Osteocyte (in vitro differentiated cells): ENCODE measurements at regions not wholly inside any gene's neighbourhood (a gene's known extent, or its start where the extent isn't known, plus 50 kb on each side); places are given as distances from the start of the nearest gene placed in this dataset.

Experiments
- DNase-seq: peaks from one replicate; pipeline ENCODE4 v3.0.0; 2021; ENCODE audit warnings: mixed read lengths; ENCODE audit not compliant: unreplicated experiment; ENCODE audit errors: extremely low spot score
- H3K27ac Mint-ChIP-seq: one replicate; pipeline ENCODE4 v1.8.0; 2021; ENCODE audit warnings: mild to moderate bottlenecking, mixed read lengths; ENCODE audit not compliant: unreplicated experiment
- H3K27me3 Mint-ChIP-seq: one replicate; pipeline ENCODE4 v1.8.0; 2021; ENCODE audit warnings: mixed read lengths; ENCODE audit not compliant: unreplicated experiment
- H3K36me3 Mint-ChIP-seq: one replicate; pipeline ENCODE4 v1.8.0; 2021; ENCODE audit warnings: mixed read lengths; ENCODE audit not compliant: unreplicated experiment
- H3K4me1 Mint-ChIP-seq: one replicate; pipeline ENCODE4 v1.8.0; 2021; ENCODE audit warnings: mixed read lengths; ENCODE audit not compliant: unreplicated experiment
- H3K4me3 Mint-ChIP-seq: one replicate; pipeline ENCODE4 v1.8.0; 2021; ENCODE audit warnings: mild to moderate bottlenecking, moderate library complexity, mixed read lengths; ENCODE audit not compliant: unreplicated experiment
- H3K9me3 Mint-ChIP-seq: one replicate; pipeline ENCODE4 v1.8.0; 2021; ENCODE audit warnings: mixed read lengths; ENCODE audit not compliant: unreplicated experiment
- CTCF ChIP-seq: fragments of 200-600 bp; sonication (generic); IDR thresholded peaks from 2 replicates; pipeline ENCODE4 v1.5.0; 2021; ENCODE audit warnings: antibody characterized with exemption, mild to moderate bottlenecking, moderate library complexity

GRCh38 chr1:8158995-8159394 lies 132.9 kb upstream of the ERRFI1 start:
- no peaks in the 10 kb centered on the region for H3K27me3 Mint-ChIP-seq
- no peak overlapping the region for H3K4me3 Mint-ChIP-seq
- H3K9me3 Mint-ChIP-seq = no peaks in the 10 kb centered on the region
- TF ChIP-seq CTCF = no peak
- no peak overlapping the region for H3K27ac Mint-ChIP-seq
- H3K36me3 Mint-ChIP-seq = no peaks in the 10 kb centered on the region
- DNase-seq = no peak
- peaks cover 6% of the 10 kb centered on the region for H3K4me1 Mint-ChIP-seq

- Mint-ChIP-seq H3K27ac (no peak overlapping the region), H3K9me3 (no peaks in the 10 kb centered on the region), H3K4me1 (peaks cover 6% of the 10 kb centered on the region), H3K4me3 (no peak overlapping the region), H3K36me3 (no peaks in the 10 kb centered on the region), H3K27me3 (no peaks in the 10 kb centered on the region)
- TF ChIP-seq CTCF = no peak
- DNase-seq = no peak
These were observed 131.7 kb upstream of the ERRFI1 start for GRCh38 chr1:8157765-8158164.

- no peak overlapping the region for H3K27ac Mint-ChIP-seq
- no peak overlapping the region for H3K4me3 Mint-ChIP-seq
- TF ChIP-seq CTCF = no peak
- no peaks in the 10 kb centered on the region for H3K36me3 Mint-ChIP-seq
- H3K9me3 Mint-ChIP-seq = no peaks in the 10 kb centered on the region
- peaks cover 6% of the 10 kb centered on the region for H3K4me1 Mint-ChIP-seq
- H3K27me3 Mint-ChIP-seq = no peaks in the 10 kb centered on the region
- DNase-seq = no peak
These were observed 129.5 kb upstream of the ERRFI1 start for GRCh38 chr1:8155528-8156186.

- Mint-ChIP-seq H3K9me3 (no peaks in the 10 kb centered on the region), H3K36me3 (no peaks in the 10 kb centered on the region), H3K4me1 (peaks cover 6% of the 10 kb centered on the region), H3K4me3 (no peak overlapping the region), H3K27me3 (no peaks in the 10 kb centered on the region), H3K27ac (no peak overlapping the region)
- DNase-seq = no peak
- no peak for TF ChIP-seq CTCF
These were observed 128.5 kb upstream of the ERRFI1 start for GRCh38 chr1:8154621-8155052.

GRCh38 chr1:8153961-8154360 lies 127.9 kb upstream of the ERRFI1 start:
- H3K36me3 Mint-ChIP-seq = no peaks in the 10 kb centered on the region
- no peak for TF ChIP-seq CTCF
- H3K4me3 Mint-ChIP-seq = no peak overlapping the region
- no peak overlapping the region for H3K27ac Mint-ChIP-seq
- H3K4me1 Mint-ChIP-seq = peaks cover 6% of the 10 kb centered on the region
- no peaks in the 10 kb centered on the region for H3K9me3 Mint-ChIP-seq
- H3K27me3 Mint-ChIP-seq = no peaks in the 10 kb centered on the region
- DNase-seq = no peak
